Common myeloid progenitor, CD34-positive (primary cell): ENCODE measurements at regions not wholly inside any gene's neighbourhood (a gene's known extent, or its start where the extent isn't known, plus 50 kb on each side); places are given as distances from the start of the nearest gene placed in this dataset.

Experiments used
- CTCF ChIA-PET: fragments of 350-600 bp; sonication (Branson Sonifier 250); formaldehyde crosslinking; loops from one replicate; lab custom pipeline; 2021; ENCODE audit warnings: antibody characterized with exemption; lab: Charles Lee
- POLR2A ChIA-PET: fragments of 350-600 bp; sonication (Branson Sonifier 250); formaldehyde crosslinking; loops from one replicate; lab custom pipeline; 2021; ENCODE audit warnings: antibody characterized with exemption; lab: Charles Lee
- DNase-seq, 3 donors: peaks; one replicate each; pipeline versions ENCODE4 v3.0.0 to v3.0.0-alpha.2; 2013
- H3K27ac ChIP-seq, 2 experiments: 1 replicate in 1 of 2; 2 replicates in 1 of 2; pipeline ENCODE4 v1.7.0; 2013; ENCODE audit warnings: inconsistent platforms in 2 of 2, low read length in 2 of 2, mild to moderate bottlenecking in 2 of 2, low read depth in 1 of 2, moderate library complexity in 1 of 2; ENCODE audit not compliant: severe bottlenecking in 2 of 2, insufficient read depth in 1 of 2, poor library complexity in 1 of 2
- H3K27me3 ChIP-seq, 5 experiments: replicated peaks in 2 of 5; 1 replicate in 3 of 5; 2 replicates in 2 of 5; pipeline versions ENCODE4 v1.6.1 to v1.7.0; 2013; ENCODE audit warnings: low read length in 4 of 5, mild to moderate bottlenecking in 2 of 5, moderate library complexity in 2 of 5, inconsistent platforms in 1 of 5; ENCODE audit not compliant: insufficient read depth in 5 of 5, control insufficient read depth in 4 of 5
- H3K36me3 ChIP-seq, 4 experiments: 1 replicate in 2 of 4; 2 replicates in 2 of 4; pipeline versions ENCODE4 v1.6.1 to v1.7.0; 2013; ENCODE audit warnings: low read length in 3 of 4, control low read depth in 1 of 4, mild to moderate bottlenecking in 1 of 4; ENCODE audit not compliant: control insufficient read depth in 4 of 4, insufficient read depth in 4 of 4
- H3K4me1 ChIP-seq, 4 experiments: 1 replicate in 3 of 4; 2 replicates in 1 of 4; pipeline versions ENCODE4 v1.6.1 to v1.7.1; 2013; ENCODE audit warnings: low read length in 3 of 4, mild to moderate bottlenecking in 3 of 4, control low read depth in 1 of 4, inconsistent platforms in 1 of 4, moderate library complexity in 1 of 4; ENCODE audit not compliant: control insufficient read depth in 4 of 4, insufficient read depth in 4 of 4; ENCODE audit errors: control extremely low read depth in 1 of 4
- H3K4me3 ChIP-seq, 7 experiments: 1 replicate in 4 of 7; 2 replicates in 3 of 7; pipeline versions ENCODE4 v1.5.1 to v1.7.0; 2013; ENCODE audit warnings: mild to moderate bottlenecking in 7 of 7, low read length in 6 of 7, moderate library complexity in 6 of 7, inconsistent platforms in 2 of 7, low read depth in 2 of 7, control low read depth in 1 of 7; ENCODE audit not compliant: insufficient read depth in 4 of 7, control insufficient read depth in 1 of 7; ENCODE audit errors: extremely low read depth in 1 of 7
- H3K9me3 ChIP-seq, 5 experiments: 1 replicate in 4 of 5; 2 replicates in 1 of 5; pipeline versions ENCODE4 v1.6.1 to v1.7.1; 2013; ENCODE audit warnings: low read length in 4 of 5, mild to moderate bottlenecking in 2 of 5, inconsistent platforms in 1 of 5, low read depth in 1 of 5, moderate library complexity in 1 of 5; ENCODE audit not compliant: control insufficient read depth in 4 of 5, insufficient read depth in 2 of 5; ENCODE audit errors: control extremely low read depth in 1 of 5
- WGBS: methylation state at CpG from one replicate; pipeline ENCODE4 v1.1.5; 2013; ENCODE audit not compliant: insufficient coverage; 5-methylcytosine and 5-hydroxymethylcytosine counted together

DNA sequence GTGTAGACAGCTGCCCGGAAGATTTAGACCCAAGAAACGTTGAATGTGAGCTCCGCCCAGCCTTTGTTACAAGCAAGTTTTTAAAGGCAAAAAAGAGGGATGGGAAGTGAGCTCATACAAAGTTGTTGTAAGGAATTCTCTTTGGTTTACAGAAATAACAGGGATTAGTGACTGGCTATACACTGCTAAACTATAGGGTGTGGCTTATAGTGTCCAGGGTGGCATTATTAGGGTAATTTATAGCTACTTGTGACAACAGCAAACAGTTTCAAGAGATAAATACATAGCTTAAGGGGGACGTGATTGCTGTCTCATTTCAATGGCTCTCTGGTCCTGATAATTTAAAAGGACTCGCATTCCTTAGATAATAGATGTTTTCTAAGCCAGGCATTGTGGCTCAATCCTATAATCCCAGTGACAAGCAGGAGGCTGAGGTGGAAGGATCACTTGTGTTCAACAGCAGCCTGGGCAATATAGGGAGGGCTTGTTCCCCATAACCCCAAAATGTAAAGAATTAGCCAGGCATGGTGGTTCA is 66.5 kb upstream of the TGIF1 start:
- no peaks in the 10 kb centered on the region for H3K9me3 ChIP-seq
- H3K4me3 ChIP-seq, result no peak overlapping the region
- 95% methylated on average over 5 of the region's 5 CpGs for WGBS
- H3K36me3 ChIP-seq, result no peaks in the 10 kb centered on the region
- no peaks in the 10 kb centered on the region for H3K27me3 ChIP-seq
- no peak overlapping the region for H3K27ac ChIP-seq
- no peak for DNase-seq
- no peaks in the 10 kb centered on the region for H3K4me1 ChIP-seq
- CTCF ChIA-PET, result interaction anchor here (0.6 to 1.5 kb wide), 2 partner anchors 60 to 505 kb away, joined by 3 read pairs; no protein-coding TSS in a partner anchor
- POLR2A ChIA-PET, result no interaction called here

DNA sequence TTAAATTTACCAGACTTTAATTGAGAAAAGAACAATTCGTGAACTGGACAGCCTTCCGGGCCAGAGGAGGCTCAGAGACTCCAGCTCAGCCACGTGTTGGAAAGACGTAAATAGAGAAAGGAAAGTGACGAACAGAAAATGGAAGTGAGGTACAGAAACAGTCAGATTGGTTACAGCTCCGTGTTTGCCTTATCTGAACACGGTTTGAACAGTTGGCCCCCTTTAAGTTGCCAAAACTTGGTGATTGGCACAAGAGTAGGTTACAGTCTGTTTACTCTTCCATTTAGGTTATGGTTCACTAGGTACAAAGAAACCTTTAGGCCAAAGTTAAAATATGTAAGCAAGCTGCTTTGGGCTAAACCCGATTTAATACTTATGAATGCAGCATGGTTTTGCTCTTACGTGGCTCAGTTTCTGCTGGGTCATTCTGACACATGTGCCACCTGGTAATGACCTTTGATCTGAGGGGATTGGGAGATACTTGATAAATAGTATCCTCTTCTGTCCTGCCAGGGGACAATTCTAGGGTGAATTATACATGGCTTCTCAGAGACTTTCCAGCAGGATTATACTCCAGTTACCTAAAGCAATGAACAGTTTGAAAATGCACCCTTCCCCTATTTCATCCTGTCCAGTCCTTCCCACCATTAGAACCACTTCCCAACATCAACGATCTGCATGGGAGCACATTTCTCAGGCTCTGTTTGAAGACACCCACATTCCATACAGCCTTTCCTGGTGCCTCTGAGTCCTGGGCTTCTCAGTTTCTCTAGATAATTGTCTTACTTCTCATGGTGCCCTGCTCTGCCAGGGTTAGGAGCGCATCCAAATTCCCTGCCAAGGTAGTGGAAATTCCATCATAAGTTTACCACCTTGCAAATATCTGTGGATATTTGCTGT is 65.1 kb upstream of the TGIF1 start:
- CTCF ChIA-PET, result interaction anchor here (0.7 kb wide), 1 partner anchor 452 kb away, joined by 3 read pairs; no protein-coding TSS in a partner anchor

DNA sequence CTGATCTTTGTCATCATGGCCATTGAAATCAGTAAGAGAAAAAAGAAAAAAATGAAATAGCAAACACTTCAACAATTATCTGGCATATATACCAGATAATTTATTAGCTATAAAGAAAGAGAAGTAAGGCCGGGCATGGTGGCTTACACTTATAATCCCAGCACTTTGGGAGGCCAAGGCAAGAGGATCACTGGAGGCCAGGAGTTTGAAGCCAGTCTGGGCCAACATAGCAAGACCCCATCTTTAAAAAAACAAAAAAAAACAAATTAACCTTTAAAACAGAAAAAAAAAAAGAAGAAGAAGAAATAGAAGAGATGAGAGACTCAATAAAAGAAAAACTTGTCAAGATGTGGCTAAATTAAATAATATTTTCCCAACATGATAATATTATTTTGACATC is 61.6 kb upstream of the TGIF1 start:
- no peak overlapping the region for H3K4me3 ChIP-seq
- ChIA-PET POLR2A (no interaction called here), CTCF (no interaction called here)
- H3K4me1 ChIP-seq, result no peaks in the 10 kb centered on the region
- no peak overlapping the region for H3K27ac ChIP-seq
- H3K27me3 ChIP-seq, result no peaks in the 10 kb centered on the region
- no CpG with 5 or more reads among the region's 1 CpG for WGBS
- peaks cover 0 to 6% (median 0%) of the 10 kb centered on the region in 5 experiments for H3K9me3 ChIP-seq
- DNase-seq, result no peak
- H3K36me3 ChIP-seq, result no peaks in the 10 kb centered on the region

More for the DNA sequence above, 65.1 kb upstream of the TGIF1 start:
- Histone ChIP-seq H3K4me1 (no peaks in the 10 kb centered on the region), H3K27ac (no peak overlapping the region), H3K4me3 (no peak overlapping the region), H3K36me3 (no peaks in the 10 kb centered on the region), H3K9me3 (no peaks in the 10 kb centered on the region), H3K27me3 (no peaks in the 10 kb centered on the region)
- POLR2A ChIA-PET, result interaction anchor here (0.6 kb wide), 1 partner anchor 37 kb away, joined by 3 read pairs; no protein-coding TSS in a partner anchor
- WGBS, result 96% methylated on average over 9 of the region's 11 CpGs
- DNase-seq, result no peak

DNA sequence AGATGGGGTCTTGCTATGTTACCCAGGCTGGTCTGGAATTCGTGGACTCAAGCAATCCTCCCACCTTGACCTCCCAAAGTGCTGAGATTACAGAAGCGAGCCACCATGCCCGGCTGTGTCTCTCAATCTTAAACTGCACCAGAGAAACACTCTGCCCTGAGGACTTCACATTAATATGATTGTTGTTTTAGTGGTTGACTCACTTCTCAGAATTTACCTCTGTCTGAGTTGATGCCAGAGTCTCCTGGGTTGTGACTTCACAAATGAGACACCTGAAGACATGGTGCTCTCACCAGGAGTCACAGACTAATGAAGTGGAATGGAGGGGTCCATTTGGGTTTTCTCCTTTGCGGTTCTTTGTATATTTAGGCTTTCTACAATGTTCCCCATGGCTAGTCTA is 61.0 kb upstream of the TGIF1 start:
- 100% methylated on average over 2 of the region's 4 CpGs for WGBS
- no peak for DNase-seq
- CTCF ChIA-PET, result no interaction called here
- POLR2A ChIA-PET, result no interaction called here
- no peaks in the 10 kb centered on the region for H3K27me3 ChIP-seq
- no peaks in the 10 kb centered on the region for H3K36me3 ChIP-seq
- no peak overlapping the region for H3K27ac ChIP-seq
- no peak overlapping the region for H3K4me3 ChIP-seq
- no peaks in the 10 kb centered on the region for H3K4me1 ChIP-seq
- peaks cover 0 to 6% (median 0%) of the 10 kb centered on the region in 5 experiments for H3K9me3 ChIP-seq

DNA sequence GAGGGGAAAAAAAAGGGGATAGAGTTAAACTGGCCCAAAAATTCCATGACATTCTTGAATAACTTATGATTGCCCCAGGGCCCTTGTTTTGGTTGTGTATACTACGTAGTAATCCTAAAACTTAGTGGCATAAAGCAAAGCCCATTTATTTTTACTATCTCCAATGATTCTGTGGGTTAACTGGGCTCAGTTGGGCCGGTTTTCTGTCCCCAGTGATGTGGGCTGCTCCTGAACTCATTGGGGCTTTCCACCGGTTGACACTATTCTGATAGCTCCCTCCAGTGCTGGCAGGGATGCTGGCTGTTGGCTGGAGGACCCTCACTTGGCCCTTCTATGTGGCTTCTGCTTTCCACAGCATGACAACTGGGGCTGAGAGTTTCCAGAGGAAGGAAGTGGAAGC is 60.0 kb upstream of the TGIF1 start:
- no peak for DNase-seq
- Histone ChIP-seq H3K9me3 (peaks cover 0 to 12% (median 4%) of the 10 kb centered on the region in 5 experiments), H3K4me1 (no peaks in the 10 kb centered on the region), H3K27ac (no peak overlapping the region), H3K36me3 (no peaks in the 10 kb centered on the region), H3K27me3 (no peaks in the 10 kb centered on the region), H3K4me3 (no peak overlapping the region)
- 79% methylated on average over 2 of the region's 3 CpGs for WGBS
- CTCF ChIA-PET, result no interaction called here
- POLR2A ChIA-PET, result no interaction called here

DNA sequence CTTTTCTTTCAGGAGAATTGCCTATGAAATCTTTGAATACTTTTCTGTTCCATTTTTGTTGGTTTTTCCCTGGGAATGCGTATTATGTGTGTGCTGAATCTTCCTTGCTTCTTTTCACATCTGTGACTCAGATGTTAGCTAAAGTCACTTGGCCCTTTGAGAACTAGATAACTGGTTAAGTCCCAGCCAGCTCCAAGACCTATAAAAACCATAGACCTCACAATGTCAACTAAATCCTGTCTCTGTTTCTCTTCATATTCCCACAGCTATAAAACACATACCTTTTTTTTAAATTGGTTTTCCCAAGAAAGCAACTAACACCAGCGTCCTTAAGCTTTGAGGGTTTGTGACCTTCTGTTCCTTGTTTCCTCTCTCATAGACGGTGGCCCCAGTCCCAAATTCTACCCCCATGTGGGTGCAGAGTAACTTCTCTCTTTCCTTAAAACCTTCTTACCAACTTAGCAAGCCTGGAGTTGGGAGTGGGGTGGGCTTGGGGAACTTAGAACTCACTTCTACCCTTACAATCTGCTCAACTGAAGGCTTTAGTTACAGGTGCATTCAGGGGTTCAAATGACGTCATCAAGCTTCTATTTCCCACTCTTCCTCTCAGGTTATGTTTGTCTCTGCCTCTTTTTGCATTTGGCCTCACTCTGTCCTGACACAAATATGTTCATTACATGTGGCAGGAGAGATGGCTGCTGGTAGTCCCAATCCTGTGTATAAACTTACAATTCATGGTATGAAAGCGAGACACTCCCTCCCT is 58.1 kb upstream of the TGIF1 start:
- CTCF ChIA-PET, result no interaction called here

More for the DNA sequence above, 58.1 kb upstream of the TGIF1 start:
- no peak overlapping the region for H3K27ac ChIP-seq
- DNase-seq, result no peak
- no peaks in the 10 kb centered on the region for H3K36me3 ChIP-seq
- H3K27me3 ChIP-seq, result no peaks in the 10 kb centered on the region
- H3K4me1 ChIP-seq, result no peaks in the 10 kb centered on the region
- no peak overlapping the region for H3K4me3 ChIP-seq
- POLR2A ChIA-PET, result no interaction called here
- WGBS, result 100% methylated on average over 1 of the region's 5 CpGs
- H3K9me3 ChIP-seq, result peaks cover 0 to 15% (median 6%) of the 10 kb centered on the region in 5 experiments
